GM19240 (cell line): ENCODE measurements at regions not wholly inside any gene's neighbourhood (a gene's known extent, or its start where the extent isn't known, plus 50 kb on each side); places are given as distances from the start of the nearest gene placed in this dataset.

ENCODE experiments used
- DNase-seq: peaks from one replicate; pipeline ENCODE4 v3.0.0; 2011; ENCODE audit warnings: low spot score; ENCODE audit not compliant: insufficient read length

- DNase-seq, result no peak
Observed at GRCh38 chr19:32165750-32166149, 179.7 kb upstream of the ZNF507 start.

DNA sequence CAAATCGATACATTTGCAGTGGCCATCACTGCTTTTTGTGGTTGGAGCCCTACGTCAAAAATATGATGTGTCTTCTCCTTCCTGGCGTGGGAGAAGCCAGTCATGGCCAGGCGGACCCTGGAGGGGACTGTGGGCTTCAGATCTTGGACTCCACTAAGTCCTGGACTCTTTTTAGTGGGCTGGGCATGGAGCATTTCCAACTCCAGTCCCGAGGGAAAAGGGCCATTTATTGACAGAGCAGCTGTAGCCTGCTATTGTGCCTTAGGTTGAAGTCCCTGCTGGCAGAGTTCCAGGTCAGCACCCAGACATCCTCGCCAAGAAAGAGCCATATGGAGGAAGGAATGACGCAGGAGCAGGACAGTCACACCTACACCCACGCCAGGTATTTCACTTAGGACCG lies 179.2 kb upstream of the ZNF507 start:
- DNase-seq, result no peak

DNA sequence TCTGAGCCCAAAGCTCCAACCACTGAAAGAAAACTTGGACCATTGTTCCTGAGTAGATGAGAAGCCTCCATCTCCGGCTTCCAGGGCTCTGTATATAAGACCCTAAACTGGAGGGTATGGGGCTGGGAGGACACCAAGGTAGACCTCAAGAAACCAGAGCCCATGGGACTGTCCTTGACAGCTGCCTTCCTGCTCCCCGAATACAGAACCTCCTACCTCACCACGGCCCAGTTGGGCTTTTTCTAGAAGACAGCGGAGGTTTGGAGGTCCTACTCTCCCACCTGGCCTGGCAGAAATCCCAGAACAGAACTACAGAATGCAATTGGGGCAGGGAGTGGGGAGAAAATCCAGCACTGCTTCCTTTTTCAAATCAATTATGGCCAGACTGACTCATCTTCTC lies 177.3 kb upstream of the ZNF507 start:
- DNase-seq, result no peak

- DNase-seq, result no peak
Observed at GRCh38 chr19:32168606-32169005, 176.8 kb upstream of the ZNF507 start.

GRCh38 chr19:32171719-32172151 lies 173.7 kb upstream of the ZNF507 start:
- no peak for DNase-seq

- DNase-seq, result no peak
Observed at GRCh38 chr19:32172566-32173160, 172.7 kb upstream of the ZNF507 start.

DNA sequence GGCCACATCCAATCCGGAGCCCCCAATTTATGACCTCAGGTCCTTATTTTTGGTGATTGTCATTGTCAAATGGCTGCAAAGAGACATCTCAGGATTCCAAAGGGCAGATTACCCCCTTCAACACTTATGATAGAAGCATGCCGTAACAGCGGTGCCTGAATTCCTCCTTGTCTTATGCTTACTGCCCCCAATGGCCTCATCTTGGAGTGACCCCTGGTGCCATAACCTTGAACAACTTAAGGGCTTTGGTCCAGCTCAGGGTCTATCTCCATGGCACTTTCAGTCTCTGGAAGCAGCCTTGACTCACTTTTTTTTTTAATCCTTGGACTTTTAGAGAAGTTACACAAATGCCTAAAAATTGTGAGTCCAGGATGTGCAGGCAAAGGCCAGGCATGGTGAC lies 171.6 kb upstream of the ZNF507 start:
- DNase-seq, result no peak

DNA sequence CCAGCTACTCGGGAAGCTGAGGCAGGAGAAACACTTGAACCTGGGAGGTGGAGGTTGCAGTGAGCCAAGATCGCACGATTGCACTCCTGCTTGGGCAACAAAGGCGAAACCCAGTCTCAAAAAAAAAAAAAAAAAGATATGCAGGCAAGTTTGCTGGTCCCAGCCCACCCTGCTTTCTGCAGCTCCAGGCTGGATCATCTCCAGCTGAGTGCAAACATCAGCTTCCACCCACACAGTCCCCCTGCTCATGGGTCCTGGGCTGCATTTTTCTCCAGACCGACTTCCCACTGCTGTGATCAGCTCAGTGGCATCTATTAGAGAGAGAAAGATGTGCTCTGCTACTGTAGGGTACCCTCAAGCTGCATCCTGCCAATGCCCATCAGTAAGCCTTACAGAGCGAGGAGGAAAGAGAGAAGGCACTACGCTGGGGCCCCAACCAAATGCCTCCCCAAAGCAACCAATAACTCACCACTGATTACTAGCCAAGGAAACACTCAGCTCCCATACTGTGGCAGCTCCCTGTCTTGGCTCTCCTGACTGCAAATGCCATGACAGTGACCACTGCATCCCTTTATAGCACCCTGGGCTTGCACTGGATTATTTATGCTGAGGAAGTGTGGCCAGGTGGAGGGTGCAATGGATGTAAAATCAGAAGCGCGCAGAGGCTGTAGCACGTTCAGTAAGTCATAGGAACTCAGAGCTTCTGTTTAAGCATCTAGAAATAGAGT lies 170.9 kb upstream of the ZNF507 start:
- no peak for DNase-seq

GRCh38 chr19:32176591-32176990 lies 168.8 kb upstream of the ZNF507 start:
- no peak for DNase-seq

- DNase-seq, result no peak
Observed at GRCh38 chr19:32177686-32178085, 167.7 kb upstream of the ZNF507 start.

DNA sequence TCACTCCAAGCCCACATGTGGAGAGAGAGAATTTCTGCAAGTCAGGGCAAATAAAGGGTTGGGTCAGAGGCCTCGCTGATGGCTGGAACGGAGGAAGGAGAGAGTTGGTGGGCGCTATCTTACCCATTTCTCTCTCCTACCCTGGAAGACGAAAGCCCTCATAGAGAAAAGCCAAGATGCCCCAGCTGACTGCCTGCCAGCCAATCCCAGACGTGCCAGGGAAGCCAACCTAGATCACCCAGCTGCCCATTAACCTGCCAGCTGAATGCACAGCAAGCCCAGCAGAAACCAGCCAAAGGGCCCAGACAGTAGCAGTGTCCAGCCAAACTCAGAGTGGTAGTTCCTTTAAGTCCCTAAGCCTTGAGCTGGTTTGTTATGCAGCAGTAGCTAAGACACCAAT lies 167.0 kb upstream of the ZNF507 start:
- no peak for DNase-seq

GRCh38 chr19:32178956-32179355 lies 166.5 kb upstream of the ZNF507 start:
- DNase-seq, result no peak

- no peak for DNase-seq
Observed at GRCh38 chr19:32181216-32181920, 164.0 kb upstream of the ZNF507 start.

- DNase-seq, result no peak
Observed at GRCh38 chr19:32186542-32187330, 158.7 kb upstream of the ZNF507 start.

GRCh38 chr19:32188921-32189320 lies 156.5 kb upstream of the ZNF507 start:
- no peak for DNase-seq

DNA sequence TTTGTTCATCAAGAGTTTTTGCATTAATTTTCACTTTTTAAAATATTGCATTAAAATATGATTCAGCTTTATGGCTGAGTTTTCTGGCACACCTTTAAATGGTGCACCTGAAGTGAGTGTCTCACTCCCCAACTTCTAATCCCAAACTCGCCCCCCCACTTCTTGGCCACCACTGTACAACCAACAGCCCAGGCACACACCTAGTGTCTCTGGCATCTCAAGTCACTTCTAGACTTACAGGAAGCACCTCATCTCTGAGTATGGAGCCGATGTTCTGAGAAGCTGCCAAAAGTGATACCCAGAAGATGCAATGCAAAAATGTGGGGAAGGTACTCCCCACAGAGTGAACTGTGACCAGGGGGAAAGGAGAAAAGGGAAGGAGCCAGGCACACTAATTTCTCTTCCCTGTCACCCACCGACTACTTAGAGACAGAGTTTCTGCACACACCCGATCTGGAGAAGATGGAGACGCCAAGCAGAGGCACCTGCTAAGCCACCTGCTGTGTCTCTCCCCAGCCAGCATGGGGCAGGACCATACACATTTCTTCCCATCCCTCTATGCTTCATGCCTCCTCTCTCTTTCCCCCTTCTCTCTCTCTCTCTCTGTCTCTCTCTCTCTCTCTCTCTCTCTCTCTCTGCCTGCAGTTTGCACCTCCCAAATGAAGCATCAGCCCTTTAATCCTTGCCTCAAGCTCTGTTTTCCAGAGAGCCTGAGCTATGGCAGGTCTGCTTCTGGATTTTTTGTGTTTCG lies 155.3 kb upstream of the ZNF507 start:
- DNase-seq, result no peak

GRCh38 chr19:32191921-32192320 lies 153.5 kb upstream of the ZNF507 start:
- DNase-seq, result no peak

- DNase-seq, result no peak
Observed at GRCh38 chr19:32195706-32196610, 149.5 kb upstream of the ZNF507 start.

GRCh38 chr19:32196690-32197420 lies 148.6 kb upstream of the ZNF507 start:
- no peak for DNase-seq
